ENCODE measurements at regions not wholly inside any gene's neighbourhood (a gene's known extent, or its start where the extent isn't known, plus 50 kb on each side); places are given as distances from the start of the nearest gene placed in this dataset.

- TF ChIP-seq CTCF (IDR thresholded peaks at IDR 0.05) (no peak), POLR2AphosphoS5 (IDR thresholded peaks at IDR 0.05) (no peak), POLR2A (IDR thresholded peaks at IDR 0.05) (no peak)
Measured at GRCh38 chr12:70989232-70989631, 68.7 kb upstream of the PTPRR start.

All from suprapubic skin (tissue), 4 donors.